22Rv1 (cell line): ENCODE measurements at regions not wholly inside any gene's neighbourhood (a gene's known extent, or its start where the extent isn't known, plus 50 kb on each side); places are given as distances from the start of the nearest gene placed in this dataset.

Experiments
- H3K27ac ChIP-seq: fragments of 450-650 bp; 2 replicates; pipeline ENCODE4 v1.5.1; 2017
- CTCF ChIP-seq: fragments of 450-650 bp; IDR thresholded peaks from 2 replicates; pipeline ENCODE4 v1.5.1; 2017; ENCODE audit warnings: mild to moderate bottlenecking
- ZFX ChIP-seq: fragments of 450-650 bp; IDR thresholded peaks from 2 replicates; pipeline ENCODE4 v1.6.1; 2017; ENCODE audit warnings: antibody characterized with exemption, borderline replicate concordance

- TF ChIP-seq CTCF (no peak), ZFX (no peak)
These were observed 83.6 kb downstream of the HTR5A start for GRCh38 chr7:155153676-155154075.

DNA sequence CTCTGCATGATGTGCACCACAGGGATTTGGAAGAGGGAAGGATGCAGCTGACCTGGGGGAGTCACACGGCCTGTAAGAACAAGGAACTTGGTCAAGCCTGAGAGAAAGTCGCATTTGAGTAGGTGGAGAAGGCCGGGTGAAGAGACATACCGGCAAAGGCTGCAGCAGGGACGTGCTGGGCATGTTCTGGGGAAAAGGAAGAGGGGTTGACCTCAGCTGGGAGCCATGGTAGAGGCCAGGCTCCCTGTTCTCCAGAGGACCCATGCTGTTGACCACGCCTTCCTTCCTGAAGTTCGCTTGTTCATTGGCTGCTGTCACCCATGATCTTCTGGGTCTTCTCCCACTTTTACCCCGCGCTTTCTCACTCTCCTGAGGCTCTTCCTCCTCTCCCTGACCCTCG, 84.5 kb downstream of the HTR5A start:
- no peak overlapping the region for H3K27ac ChIP-seq
- TF ChIP-seq ZFX (no peak), CTCF (no peak)

More at GRCh38 chr7:155153676-155154075, 83.6 kb downstream of the HTR5A start:
- no peak overlapping the region for H3K27ac ChIP-seq

- TF ChIP-seq CTCF (no peak), ZFX (no peak)
These were observed 91.6 kb downstream of the HTR5A start for GRCh38 chr7:155161690-155162089.

DNA sequence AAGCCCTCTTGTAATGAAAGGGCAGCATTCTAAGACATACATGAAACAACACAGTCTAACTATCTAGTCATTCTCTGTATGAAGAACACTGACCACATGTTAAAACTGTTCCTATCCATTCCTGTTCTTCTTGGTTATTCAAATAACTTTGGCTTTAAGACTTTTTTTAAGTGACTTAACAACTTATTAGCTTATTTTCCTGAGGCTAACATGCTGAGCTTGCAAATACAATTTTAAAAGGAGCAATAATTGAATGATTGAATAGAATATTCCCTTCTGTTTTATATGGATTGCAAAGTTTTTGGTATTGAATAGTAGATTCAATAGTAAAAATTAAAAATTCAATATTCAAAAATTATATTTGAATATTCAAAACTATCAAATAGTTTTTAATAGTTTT, 92.3 kb downstream of the HTR5A start:
- TF ChIP-seq ZFX (no peak), CTCF (no peak)

More at GRCh38 chr7:155161690-155162089, 91.6 kb downstream of the HTR5A start:
- H3K27ac ChIP-seq: no peak overlapping the region

DNA sequence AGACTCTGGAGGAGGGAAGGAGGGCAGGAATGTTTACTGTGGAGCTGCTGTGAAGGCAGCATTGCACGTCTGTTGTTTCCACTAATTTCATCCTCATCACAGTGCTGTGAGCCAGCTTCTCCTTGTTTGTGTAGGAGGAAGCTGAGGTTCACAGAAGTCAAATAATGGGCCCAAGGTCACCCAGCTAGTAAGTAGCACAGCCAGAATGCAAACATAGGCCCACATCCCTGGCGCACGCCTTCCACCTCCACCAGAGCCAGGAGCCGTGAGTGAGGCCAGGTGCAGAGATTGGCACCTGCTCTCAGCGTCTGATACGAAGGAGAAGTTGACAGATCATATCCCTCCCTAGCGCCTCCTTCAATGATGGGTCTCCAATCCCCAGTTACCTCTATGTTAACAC, 93.6 kb downstream of the HTR5A start:
- H3K27ac ChIP-seq: no peak overlapping the region
- TF ChIP-seq ZFX (no peak), CTCF (no peak)

More for the DNA sequence above, 92.3 kb downstream of the HTR5A start:
- H3K27ac ChIP-seq: no peak overlapping the region

- TF ChIP-seq ZFX (no peak), CTCF (no peak)
- no peak overlapping the region for H3K27ac ChIP-seq
These were observed 94.2 kb downstream of the HTR5A start for GRCh38 chr7:155164316-155164715.

DNA sequence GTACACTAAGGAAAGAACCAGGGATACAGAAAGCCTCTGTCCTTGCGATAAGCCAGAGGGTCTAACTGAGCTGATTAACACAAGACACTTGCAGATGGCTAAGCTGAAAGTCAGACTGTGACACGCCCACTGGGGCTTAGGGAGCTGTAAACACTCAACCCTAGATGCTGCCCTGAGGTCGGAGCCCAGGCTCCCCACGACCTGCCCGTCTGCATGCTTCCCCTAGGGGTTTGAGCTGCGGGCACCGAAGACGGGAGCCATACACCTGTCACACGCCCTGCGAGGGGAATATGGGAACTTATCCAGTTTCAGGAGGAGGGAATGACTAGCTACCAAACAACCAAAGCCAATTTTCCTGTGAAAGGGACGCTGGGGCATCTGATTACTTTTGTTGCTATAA, 96.0 kb downstream of the HTR5A start:
- TF ChIP-seq ZFX (no peak), CTCF (no peak)
- H3K27ac ChIP-seq: no peak overlapping the region
